Transverse colon (tissue), 4 donors: ENCODE measurements at regions not wholly inside any gene's neighbourhood (a gene's known extent, or its start where the extent isn't known, plus 50 kb on each side); places are given as distances from the start of the nearest gene placed in this dataset.

Source experiments
- CTCF ChIP-seq, 5 experiments: fragments of 200-600 bp in 3 of 5; fragments of 450-650 bp in 2 of 5; sonication (generic) in 3 of 5; IDR thresholded peaks; 1 replicate in 2 of 5; 2 replicates in 3 of 5; pipeline ENCODE4 v1.5.1; 2016 to 2017; ENCODE audit warnings: antibody characterized with exemption in 5 of 5, inconsistent platforms in 3 of 5, mild to moderate bottlenecking in 2 of 5, moderate library complexity in 1 of 5
- POLR2A ChIP-seq: fragments of 450-650 bp; IDR thresholded peaks from one replicate; pipeline ENCODE4 v1.6.1; 2016; ENCODE audit warnings: antibody characterized with exemption, mild to moderate bottlenecking, moderate library complexity
- POLR2AphosphoS5 ChIP-seq, 3 donors: sonication (generic); formaldehyde crosslinking; IDR thresholded peaks; one replicate each; pipeline ENCODE4 v1.6.1; 2016; ENCODE audit warnings: antibody characterized with exemption in 3 of 3

- no peak for TF ChIP-seq CTCF (IDR thresholded peaks at IDR 0.05)
- TF ChIP-seq POLR2AphosphoS5 (IDR thresholded peaks at IDR 0.05): no peak
- TF ChIP-seq POLR2A: no peak
Observed at GRCh38 chr15:36275656-36276055, 303.8 kb upstream of the CDIN1 start.
